Heart right ventricle (tissue), 16 donors: ENCODE measurements at regions not wholly inside any gene's neighbourhood (a gene's known extent, or its start where the extent isn't known, plus 50 kb on each side); places are given as distances from the start of the nearest gene placed in this dataset.

ENCODE experiments used
- ATAC-seq, 8 donors: fragments of 200-7000 bp; cut with Tn5 transposase; one replicate each; pipeline ENCODE4 v1.9.1; 2020; ENCODE audit warnings: mild to moderate bottlenecking in 8 of 8, moderate library complexity in 8 of 8, moderate number of reproducible peaks in 1 of 8
- DNase-seq, 2 donors: peaks; one replicate each; pipeline ENCODE4 v3.0.0-alpha.2; 2020
- H3K27ac ChIP-seq, 10 donors: fragments of 200-600 bp; sonication (generic) in 2 of 10; one replicate each; pipeline versions ENCODE4 v1.5.0 to v1.8.0; 2020 to 2022; ENCODE audit warnings: mild to moderate bottlenecking in 3 of 10
- H3K27me3 ChIP-seq, 7 donors: fragments of 200-600 bp; one replicate each; pipeline ENCODE4 v1.8.0; 2021 to 2022; ENCODE audit warnings: mild to moderate bottlenecking in 2 of 7
- H3K36me3 ChIP-seq, 9 donors: fragments of 200-600 bp; sonication (generic) in 1 of 9; one replicate each; pipeline versions ENCODE4 v1.5.0 to v1.8.0; 2020 to 2022; ENCODE audit warnings: mild to moderate bottlenecking in 2 of 9
- H3K4me1 ChIP-seq, 9 donors: fragments of 200-600 bp; sonication (generic) in 1 of 9; one replicate each; pipeline versions ENCODE4 v1.5.0 to v1.8.0; 2020 to 2022; ENCODE audit warnings: mild to moderate bottlenecking in 4 of 9
- H3K4me3 ChIP-seq, 10 donors: fragments of 200-600 bp; sonication (generic) in 2 of 10; one replicate each; pipeline versions ENCODE4 v1.5.0 to v1.8.0; 2020 to 2022; ENCODE audit warnings: mild to moderate bottlenecking in 7 of 10, moderate library complexity in 2 of 10
- H3K9me3 ChIP-seq, 11 donors: fragments of 200-600 bp in 10 of 11; sonication (generic) in 2 of 11; one replicate each; pipeline versions ENCODE4 v1.5.0 to v1.8.0; 2013 to 2022; ENCODE audit warnings: mild to moderate bottlenecking in 2 of 11, control low read depth in 1 of 11, moderate library complexity in 1 of 11
- WGBS, 2 donors: extraction: QIAGEN DNeasy Blood & Tissue Kit; methylation state at CpG; one replicate each; pipeline ENCODE4 v1.1.7; 2013; ENCODE audit warnings: inconsistent platforms in 1 of 2; 5-methylcytosine and 5-hydroxymethylcytosine counted together
- intact Hi-C, 10 donors: fragments of 100-400 bp; cut with DNase I; formaldehyde crosslinking; loops; one replicate each; pipeline versions ENCODE4 v1.11.1 to v1.14.2; 2022
- TF ChIP-seq, protein P1 (sequence below), 9 donors: fragments of 200-600 bp; sonication (generic) in 2 of 9; IDR thresholded peaks; one replicate each; pipeline versions ENCODE4 v1.5.0 to v1.8.0; 2021 to 2022; ENCODE audit warnings: antibody characterized with exemption in 9 of 9, mild to moderate bottlenecking in 5 of 9, moderate library complexity in 1 of 9
- donor health status: Arrhythmogenic right ventricular cardiomyopathy.
- donor health status: ischemic (EF 13 %, LVEDD 7.1; RV severe dilation, severe dysfunction).
- donor health status: healthy with polysubstance abuse.
- donor health status: DM: no; HTN: yes; CAD: no.
- donor health status: DM: no; HTN: no; CAD: no.
- donor health status: ischemic (EF 25% LVEDD 6.9; RV normal size, moderate dysfunction).
- donor health status: ischemic (EF 25% LVEDD 5.7; RV mildly dilated, moderate dysfunction).
- donor health status: healthy.
- donor health status: DM: yes; HTN: yes; CAD: no.
- donor health status: Ischemic cardiomyopathy.
- donor health status: ischemic (EF 35%, LVEDD 5.7; RV mildly dilated, moderate dysfunction).
- donor health status: nonischemic (EF 11% LVEDD 7.7; RV severe dilation, severe dysfunction).
- donor health status: DM: yes; HTN: yes; CAD: no.
- donor health status: PGD.
- donor health status: ischemic (EF 29% LVEDD 5.4; RV normal size, mild dysfunction).
- donor health status: nonischemic (EF 23%, LVEDD 6.1; RV moderate dilation, normal function).

DNA sequence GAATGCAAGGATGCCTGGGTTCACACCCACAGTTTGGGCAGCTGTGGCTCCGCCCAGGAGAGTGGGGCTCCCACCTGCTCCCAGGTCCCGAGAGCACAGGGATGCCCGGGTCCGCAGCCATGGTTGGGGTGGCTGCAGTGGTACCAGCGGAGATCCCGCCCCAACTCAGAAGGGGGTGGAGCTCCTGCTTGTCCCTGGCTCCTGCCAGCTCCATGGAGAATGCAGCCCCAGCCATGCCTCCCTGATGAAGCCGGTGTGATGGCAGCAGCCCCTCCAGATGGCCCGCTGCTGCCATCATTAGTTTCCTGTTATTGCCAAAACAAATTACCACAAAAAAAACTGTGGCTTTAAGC is 113.1 kb upstream of the RUNX3 start:
- DNase-seq, result no peak
- peaks cover 0 to 5% (median 0%) of the 10 kb centered on the region in 11 donors for H3K9me3 ChIP-seq
- H3K36me3 ChIP-seq, result no peaks in the 10 kb centered on the region
- ATAC-seq, result no peak
- no peak overlapping the region for H3K4me3 ChIP-seq
- H3K4me1 ChIP-seq, result no peaks in the 10 kb centered on the region
- no peak overlapping the region for H3K27ac ChIP-seq
- TF ChIP-seq, protein P1, sequence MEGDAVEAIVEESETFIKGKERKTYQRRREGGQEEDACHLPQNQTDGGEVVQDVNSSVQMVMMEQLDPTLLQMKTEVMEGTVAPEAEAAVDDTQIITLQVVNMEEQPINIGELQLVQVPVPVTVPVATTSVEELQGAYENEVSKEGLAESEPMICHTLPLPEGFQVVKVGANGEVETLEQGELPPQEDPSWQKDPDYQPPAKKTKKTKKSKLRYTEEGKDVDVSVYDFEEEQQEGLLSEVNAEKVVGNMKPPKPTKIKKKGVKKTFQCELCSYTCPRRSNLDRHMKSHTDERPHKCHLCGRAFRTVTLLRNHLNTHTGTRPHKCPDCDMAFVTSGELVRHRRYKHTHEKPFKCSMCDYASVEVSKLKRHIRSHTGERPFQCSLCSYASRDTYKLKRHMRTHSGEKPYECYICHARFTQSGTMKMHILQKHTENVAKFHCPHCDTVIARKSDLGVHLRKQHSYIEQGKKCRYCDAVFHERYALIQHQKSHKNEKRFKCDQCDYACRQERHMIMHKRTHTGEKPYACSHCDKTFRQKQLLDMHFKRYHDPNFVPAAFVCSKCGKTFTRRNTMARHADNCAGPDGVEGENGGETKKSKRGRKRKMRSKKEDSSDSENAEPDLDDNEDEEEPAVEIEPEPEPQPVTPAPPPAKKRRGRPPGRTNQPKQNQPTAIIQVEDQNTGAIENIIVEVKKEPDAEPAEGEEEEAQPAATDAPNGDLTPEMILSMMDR (IDR thresholded peaks at IDR 0.05), result no peak
- intact Hi-C loops, result no loop called here
- WGBS, 2 donors, result 79 to 93% methylated on average over 7 to 8 of the region's 8 CpGs
- H3K27me3 ChIP-seq, result peaks cover 0 to 35% (median 21%) of the 10 kb centered on the region in 7 donors

DNA sequence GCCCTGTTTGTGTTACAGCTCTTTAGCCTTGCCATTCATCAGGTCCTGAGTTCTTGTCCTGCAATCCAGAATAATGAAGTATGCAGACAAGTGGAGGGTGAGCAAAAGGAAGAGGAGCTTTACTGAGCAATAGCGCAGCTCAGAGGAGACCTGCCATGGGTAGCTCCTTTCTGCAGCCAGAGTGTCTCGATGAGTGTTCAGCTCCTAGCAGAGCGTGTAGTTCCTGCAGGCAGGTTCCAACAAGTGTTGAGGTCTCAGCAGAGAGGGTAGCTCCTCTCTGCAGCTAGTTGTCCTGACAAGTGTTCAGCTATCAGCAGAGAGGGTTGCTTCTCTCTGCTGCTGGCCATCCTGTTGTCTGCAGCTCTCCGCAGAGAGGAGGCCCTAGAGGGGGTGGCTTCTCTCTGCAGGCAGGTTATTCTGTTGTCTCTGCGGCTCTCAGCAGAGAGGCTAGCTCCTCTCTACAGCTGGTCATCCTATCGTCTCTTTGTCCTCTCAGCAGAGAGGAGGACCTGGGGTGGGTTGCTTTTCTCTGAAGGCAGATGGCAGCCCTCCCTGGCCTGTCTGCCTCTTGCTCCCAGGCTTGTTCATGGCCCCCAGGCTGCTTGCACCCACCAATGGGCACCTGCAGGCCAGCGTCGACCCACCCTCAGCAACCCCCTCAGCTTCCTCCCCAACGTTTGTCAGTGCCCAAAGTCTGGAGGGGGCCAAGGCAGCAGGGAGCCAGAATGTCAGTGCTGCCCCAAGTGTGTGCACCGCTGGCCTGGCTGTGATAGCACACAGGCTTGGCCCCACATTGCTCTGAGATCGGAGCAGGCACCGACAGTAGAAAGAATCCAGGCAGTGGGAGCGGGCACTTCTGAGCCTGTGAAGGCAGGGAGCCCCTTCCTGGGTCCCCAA is 112.5 kb upstream of the RUNX3 start:
- no peak for ATAC-seq
- DNase-seq, result no peak
- intact Hi-C loops, result no loop called here
- H3K9me3 ChIP-seq, result peaks cover 0 to 5% (median 0%) of the 10 kb centered on the region in 11 donors
- TF ChIP-seq, protein P1 (IDR thresholded peaks at IDR 0.05), result no peak
- H3K4me3 ChIP-seq, result no peak overlapping the region
- peaks cover 0 to 39% (median 21%) of the 10 kb centered on the region in 7 donors for H3K27me3 ChIP-seq
- H3K4me1 ChIP-seq, result no peaks in the 10 kb centered on the region
- no peaks in the 10 kb centered on the region for H3K36me3 ChIP-seq
- no peak overlapping the region for H3K27ac ChIP-seq
- 62 to 63% methylated on average over 13 of the region's 13 CpGs for WGBS, 2 donors

DNA sequence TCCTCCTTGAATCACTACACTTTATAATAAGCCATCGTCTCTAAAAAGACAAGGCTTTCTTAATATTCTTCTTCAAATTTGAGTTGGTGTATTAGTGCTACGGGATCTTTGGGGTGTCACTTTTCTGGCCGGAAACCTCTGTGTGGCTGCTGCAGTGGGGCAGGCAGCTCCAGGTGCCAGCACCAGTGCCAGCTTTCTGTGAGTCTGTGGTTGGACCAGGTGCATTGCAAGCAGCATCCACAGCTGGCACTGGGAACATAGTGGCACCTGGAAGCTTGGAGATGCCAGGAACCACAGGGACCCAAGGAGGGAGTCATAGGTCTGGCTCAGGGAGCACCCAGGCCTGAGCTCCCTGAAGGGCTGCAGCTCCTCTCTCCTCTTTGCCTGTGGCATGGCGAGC is 111.8 kb upstream of the RUNX3 start:
- DNase-seq (no peak), ATAC-seq (no peak)
- H3K9me3 ChIP-seq, result peaks cover 0 to 5% (median 0%) of the 10 kb centered on the region in 11 donors
- TF ChIP-seq, protein P1 (IDR thresholded peaks at IDR 0.05), result no peak
- H3K36me3 ChIP-seq, result no peaks in the 10 kb centered on the region
- no peak overlapping the region for H3K27ac ChIP-seq
- no peak overlapping the region for H3K4me3 ChIP-seq
- peaks cover 0 to 6% (median 0%) of the 10 kb centered on the region in 9 donors for H3K4me1 ChIP-seq
- WGBS, 2 donors, result 81 to 92% methylated on average over 4 of the region's 4 CpGs
- intact Hi-C loops, result no loop called here
- H3K27me3 ChIP-seq, result peaks cover 0 to 39% (median 21%) of the 10 kb centered on the region in 7 donors

DNA sequence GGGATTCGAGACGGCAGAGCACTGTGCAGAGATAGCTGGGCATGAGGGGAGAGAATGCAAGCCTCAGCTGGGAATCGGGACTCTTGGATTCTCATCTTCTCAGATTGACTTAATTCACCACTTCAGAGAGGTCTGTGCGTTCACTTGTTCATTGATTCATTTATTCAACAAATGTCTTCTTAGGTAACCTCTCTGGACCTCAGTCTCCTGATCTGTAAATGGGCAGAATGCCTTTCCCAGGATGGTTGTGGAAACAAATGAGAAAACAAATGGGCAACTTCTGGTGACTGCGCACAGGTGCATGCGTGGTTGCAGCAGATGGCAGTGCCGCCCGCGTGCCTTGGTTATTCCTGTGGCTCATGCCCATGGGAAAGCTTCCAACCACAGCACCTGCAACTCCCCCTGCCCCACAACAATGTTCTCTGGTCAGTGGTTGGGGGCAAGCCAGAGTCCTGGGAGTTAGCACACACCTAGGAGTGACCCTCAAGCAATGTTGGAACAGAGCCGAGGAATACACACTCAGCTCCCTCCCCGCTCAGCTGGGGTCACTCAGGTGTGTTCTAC is 110.1 kb upstream of the RUNX3 start:
- intact Hi-C loops, result no loop called here
- Histone ChIP-seq H3K27ac (no peak overlapping the region), H3K9me3 (peaks cover 0 to 5% (median 0%) of the 10 kb centered on the region in 11 donors), H3K36me3 (no peaks in the 10 kb centered on the region), H3K4me3 (no peak overlapping the region), H3K27me3 (peaks cover 0 to 39% (median 21%) of the 10 kb centered on the region in 7 donors), H3K4me1 (peaks cover 0 to 9% (median 0%) of the 10 kb centered on the region in 9 donors)
- ATAC-seq, result no peak
- no peak for DNase-seq
- 85 to 88% methylated on average over 11 of the region's 11 CpGs for WGBS, 2 donors
- TF ChIP-seq, protein P1 (IDR thresholded peaks at IDR 0.05), result no peak
